Mesenchymal stem cell (in vitro differentiated cells and primary cell): ENCODE measurements at regions not wholly inside any gene's neighbourhood (a gene's known extent, or its start where the extent isn't known, plus 50 kb on each side); places are given as distances from the start of the nearest gene placed in this dataset.

Experiments
- DNase-seq: peaks from one replicate; pipeline ENCODE4 v3.0.0-alpha.2; 2013
- H2AFZ ChIP-seq: one replicate; pipeline ENCODE4 v1.6.1; 2013; ENCODE audit warnings: low read depth, mild to moderate bottlenecking, control low read depth, inconsistent platforms, low read length, moderate library complexity
- H2AK5ac ChIP-seq: 2 replicates; pipeline ENCODE4 v1.6.1; 2013; ENCODE audit warnings: low read length, moderate library complexity, mild to moderate bottlenecking, inconsistent platforms; ENCODE audit not compliant: severe bottlenecking
- H2BK120ac ChIP-seq: one replicate; pipeline ENCODE4 v1.6.1; 2013; ENCODE audit warnings: low read depth, mild to moderate bottlenecking, inconsistent platforms, low read length, moderate library complexity
- H2BK12ac ChIP-seq, 2 experiments: one replicate each; pipeline ENCODE4 v1.6.1; 2013; ENCODE audit warnings: inconsistent platforms in 2 of 2, low read length in 2 of 2, mild to moderate bottlenecking in 2 of 2, moderate library complexity in 2 of 2, control low read depth in 1 of 2
- H2BK15ac ChIP-seq: one replicate; pipeline ENCODE4 v1.6.1; 2013; ENCODE audit warnings: mild to moderate bottlenecking, low read depth, inconsistent platforms; ENCODE audit not compliant: poor library complexity, severe bottlenecking
- H2BK5ac ChIP-seq: 2 replicates; pipeline ENCODE4 v1.6.1; 2013; ENCODE audit warnings: low read depth, mild to moderate bottlenecking, low read length, control low read depth, inconsistent platforms; ENCODE audit not compliant: poor library complexity, severe bottlenecking
- H3K14ac ChIP-seq, 2 experiments: one replicate each; pipeline ENCODE4 v1.6.1; 2013; ENCODE audit warnings: inconsistent platforms in 2 of 2, low read length in 2 of 2, control low read depth in 1 of 2, mild to moderate bottlenecking in 1 of 2, moderate library complexity in 1 of 2
- H3K18ac ChIP-seq, 2 experiments: one replicate each; pipeline ENCODE4 v1.6.1; 2013; ENCODE audit warnings: inconsistent platforms in 2 of 2, low read length in 2 of 2, control low read depth in 1 of 2, low read depth in 1 of 2, mild to moderate bottlenecking in 1 of 2
- H3K23ac ChIP-seq, 2 experiments: one replicate each; pipeline ENCODE4 v1.6.1; 2013; ENCODE audit warnings: inconsistent platforms in 2 of 2, low read length in 2 of 2, mild to moderate bottlenecking in 2 of 2, moderate library complexity in 2 of 2, control low read depth in 1 of 2
- H3K27ac ChIP-seq: 2 replicates; pipeline ENCODE4 v1.5.1; 2013; ENCODE audit warnings: mild to moderate bottlenecking, moderate library complexity, low read length, control low read depth, inconsistent platforms; ENCODE audit not compliant: poor library complexity, severe bottlenecking
- H3K27me3 ChIP-seq, 2 experiments: 2 replicates each; pipeline versions ENCODE4 v1.6.1 to v1.7.0; 2013; ENCODE audit warnings: low read length in 2 of 2, mild to moderate bottlenecking in 2 of 2, moderate library complexity in 2 of 2, control low read depth in 1 of 2, inconsistent platforms in 1 of 2; ENCODE audit not compliant: control insufficient read depth in 1 of 2, insufficient read depth in 1 of 2
- H3K36me3 ChIP-seq, 2 experiments: 2 replicates each; pipeline versions ENCODE4 v1.6.1 to v1.7.0; 2013; ENCODE audit warnings: low read length in 2 of 2, control low read depth in 1 of 2, inconsistent platforms in 1 of 2, low read depth in 1 of 2, mild to moderate bottlenecking in 1 of 2; ENCODE audit not compliant: insufficient read depth in 2 of 2, control insufficient read depth in 1 of 2
- H3K4ac ChIP-seq, 2 experiments: one replicate each; pipeline ENCODE4 v1.6.1; 2013; ENCODE audit warnings: inconsistent platforms in 2 of 2, low read length in 2 of 2, mild to moderate bottlenecking in 2 of 2, moderate library complexity in 2 of 2, control low read depth in 1 of 2, low read depth in 1 of 2
- H3K4me1 ChIP-seq: 2 replicates; pipeline ENCODE4 v1.6.1; 2013; ENCODE audit warnings: low read depth, low read length, control low read depth; ENCODE audit not compliant: control insufficient read depth, insufficient read depth
- H3K4me2 ChIP-seq: 2 replicates; pipeline ENCODE4 v1.6.1; 2013; ENCODE audit warnings: low read length, mild to moderate bottlenecking, inconsistent platforms; ENCODE audit not compliant: poor library complexity, severe bottlenecking
- H3K4me3 ChIP-seq, 2 experiments: 2 replicates each; pipeline versions ENCODE4 v1.5.1 to v1.7.0; 2013; ENCODE audit warnings: low read length in 2 of 2, mild to moderate bottlenecking in 2 of 2, control low read depth in 1 of 2, low read depth in 1 of 2; ENCODE audit not compliant: insufficient read depth in 1 of 2
- H3K79me1 ChIP-seq: replicated peaks from 2 replicates; pipeline ENCODE4 v1.6.1; 2013; ENCODE audit warnings: mild to moderate bottlenecking, control low read depth, low read length, inconsistent platforms; ENCODE audit not compliant: poor library complexity, severe bottlenecking
- H3K9ac ChIP-seq: 2 replicates; pipeline ENCODE4 v1.7.0; 2013; ENCODE audit warnings: mild to moderate bottlenecking, low read length, moderate library complexity
- H3K9me3 ChIP-seq: 2 replicates; pipeline ENCODE4 v1.7.0; 2013; ENCODE audit warnings: mild to moderate bottlenecking, low read length; ENCODE audit not compliant: control insufficient read depth
- H4K8ac ChIP-seq: one replicate; pipeline ENCODE4 v1.6.1; 2013; ENCODE audit warnings: inconsistent platforms, mild to moderate bottlenecking, low read length, moderate library complexity
- H4K91ac ChIP-seq: one replicate; pipeline ENCODE4 v1.6.1; 2013; ENCODE audit warnings: mild to moderate bottlenecking, low read length, inconsistent platforms
- WGBS: methylation state at CpG from one replicate; pipeline ENCODE4 v1.1.7; 2013; ENCODE audit warnings: mixed read lengths; 5-methylcytosine and 5-hydroxymethylcytosine counted together

- H2AK5ac ChIP-seq = peak overlapping the region; percentile 21
- H3K23ac ChIP-seq = no peak overlapping the region
- H3K9me3 ChIP-seq = no peaks in the 10 kb centered on the region
- 59% methylated on average over 1 of the region's 1 CpG for WGBS
- no peak overlapping the region for H3K18ac ChIP-seq
- H2BK120ac ChIP-seq = no peak overlapping the region
- no peak overlapping the region for H3K4me3 ChIP-seq
- H2BK12ac ChIP-seq = no peak overlapping the region
- H2AFZ ChIP-seq = no peak overlapping the region
- H3K79me1 ChIP-seq = no peaks in the 10 kb centered on the region
- H4K91ac ChIP-seq = no peak overlapping the region
- H3K36me3 ChIP-seq = no peaks in the 10 kb centered on the region
- H3K9ac ChIP-seq = no peak overlapping the region
- H3K4me1 ChIP-seq = no peaks in the 10 kb centered on the region
- no peak overlapping the region for H2BK5ac ChIP-seq
- no peak overlapping the region for H3K4me2 ChIP-seq
- no peak overlapping the region for H3K14ac ChIP-seq
- no peak for DNase-seq
- H3K27ac ChIP-seq = no peak overlapping the region
- no peak overlapping the region for H3K4ac ChIP-seq
- no peak overlapping the region for H4K8ac ChIP-seq
- H3K27me3 ChIP-seq = no peaks in the 10 kb centered on the region
- no peak overlapping the region for H2BK15ac ChIP-seq
Measured at GRCh38 chr14:87050421-87050820, 942.6 kb downstream of the GALC start.

- H3K9ac ChIP-seq = no peak overlapping the region
- H2BK5ac ChIP-seq = no peak overlapping the region
- WGBS = no CpG with 5 or more reads among the region's 1 CpG
- no peak overlapping the region for H3K4ac ChIP-seq
- no peak overlapping the region for H3K27ac ChIP-seq
- no peak overlapping the region for H2AK5ac ChIP-seq
- H3K14ac ChIP-seq = no peak overlapping the region
- no peaks in the 10 kb centered on the region for H3K36me3 ChIP-seq
- no peak overlapping the region for H3K4me3 ChIP-seq
- H3K27me3 ChIP-seq = no peaks in the 10 kb centered on the region
- DNase-seq = peak; percentile 54
- no peak overlapping the region for H2AFZ ChIP-seq
- no peak overlapping the region for H2BK12ac ChIP-seq
- no peak overlapping the region for H4K8ac ChIP-seq
- no peaks in the 10 kb centered on the region for H3K79me1 ChIP-seq
- no peak overlapping the region for H2BK15ac ChIP-seq
- H3K9me3 ChIP-seq = no peaks in the 10 kb centered on the region
- no peak overlapping the region for H2BK120ac ChIP-seq
- H3K4me2 ChIP-seq = no peak overlapping the region
- H3K23ac ChIP-seq = no peak overlapping the region
- no peak overlapping the region for H4K91ac ChIP-seq
- no peaks in the 10 kb centered on the region for H3K4me1 ChIP-seq
- H3K18ac ChIP-seq = no peak overlapping the region
Measured at GRCh38 chr14:87049950-87050349, 943.0 kb downstream of the GALC start.

GRCh38 chr14:87046960-87047359 lies 946.0 kb downstream of the GALC start:
- H2BK5ac ChIP-seq = no peak overlapping the region
- no peaks in the 10 kb centered on the region for H3K27me3 ChIP-seq
- peak overlapping the region; percentile 10 for H2AK5ac ChIP-seq
- no peak overlapping the region for H3K18ac ChIP-seq
- no peak overlapping the region for H3K9ac ChIP-seq
- no peak overlapping the region for H3K4me2 ChIP-seq
- H4K8ac ChIP-seq = no peak overlapping the region
- no peak for DNase-seq
- H3K4me1 ChIP-seq = no peaks in the 10 kb centered on the region
- no peaks in the 10 kb centered on the region for H3K9me3 ChIP-seq
- no peak overlapping the region for H2AFZ ChIP-seq
- H3K23ac ChIP-seq = no peak overlapping the region
- no peaks in the 10 kb centered on the region for H3K79me1 ChIP-seq
- H3K4ac ChIP-seq = no peak overlapping the region
- no peak overlapping the region for H2BK12ac ChIP-seq
- no peak overlapping the region for H3K14ac ChIP-seq
- H3K27ac ChIP-seq = no peak overlapping the region
- WGBS = no CpG with 5 or more reads among the region's 2 CpGs
- H4K91ac ChIP-seq = no peak overlapping the region
- no peaks in the 10 kb centered on the region for H3K36me3 ChIP-seq
- H2BK120ac ChIP-seq = no peak overlapping the region
- no peak overlapping the region for H2BK15ac ChIP-seq
- H3K4me3 ChIP-seq = no peak overlapping the region

GRCh38 chr14:87045956-87046355 lies 947.0 kb downstream of the GALC start:
- H3K9me3 ChIP-seq = no peaks in the 10 kb centered on the region
- DNase-seq = no peak
- H2AK5ac ChIP-seq = peak overlapping the region; percentile 31
- no peak overlapping the region for H3K18ac ChIP-seq
- no peak overlapping the region for H2AFZ ChIP-seq
- H2BK15ac ChIP-seq = no peak overlapping the region
- no peak overlapping the region for H2BK120ac ChIP-seq
- WGBS = 98% methylated on average over 5 of the region's 5 CpGs
- H2BK5ac ChIP-seq = no peak overlapping the region
- no peak overlapping the region for H3K4me2 ChIP-seq
- H3K14ac ChIP-seq = no peak overlapping the region
- no peaks in the 10 kb centered on the region for H3K27me3 ChIP-seq
- H3K4me3 ChIP-seq = peak overlapping the region in 1 of 2 experiments; percentile 30
- H3K36me3 ChIP-seq = no peaks in the 10 kb centered on the region
- H3K27ac ChIP-seq = no peak overlapping the region
- H3K9ac ChIP-seq = peak overlapping the region; percentile 73
- H2BK12ac ChIP-seq = no peak overlapping the region
- no peak overlapping the region for H3K23ac ChIP-seq
- no peak overlapping the region for H4K8ac ChIP-seq
- H3K4me1 ChIP-seq = no peaks in the 10 kb centered on the region
- no peak overlapping the region for H3K4ac ChIP-seq
- no peaks in the 10 kb centered on the region for H3K79me1 ChIP-seq
- H4K91ac ChIP-seq = no peak overlapping the region
